ENCODE measurements at regions not wholly inside any gene's neighbourhood (a gene's known extent, or its start where the extent isn't known, plus 50 kb on each side); places are given as distances from the start of the nearest gene placed in this dataset.
"Not testable (repeated sequence)": the region's sequence is repeated elsewhere in the genome, so short reads cannot be mapped to it uniquely, and the experiment has no call there.

DNA sequence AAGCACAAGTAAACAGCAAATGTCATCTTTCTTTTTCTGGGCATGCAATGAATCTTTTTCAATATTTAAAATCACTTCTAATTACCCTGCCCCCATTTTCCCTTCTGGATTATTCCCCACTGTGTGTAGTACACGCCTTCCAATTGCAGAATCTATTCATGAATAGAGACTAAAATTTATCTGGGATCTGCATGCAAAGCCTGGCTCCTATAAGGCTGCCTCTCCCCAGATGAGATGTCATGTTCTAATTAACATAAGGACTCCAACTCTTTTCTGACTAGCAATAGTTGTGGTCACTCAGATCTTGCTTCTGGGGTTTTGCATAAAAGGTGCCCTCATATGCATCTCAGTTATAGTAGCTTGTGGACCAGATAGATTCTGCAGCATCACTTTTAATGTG is 473.5 kb downstream of the BTG1 start:
- DNase-seq (ENCODE audit: low spot score) = no peak

GRCh38 chr12:91667694-91668093 is 478.0 kb downstream of the BTG1 start:
- no peak for DNase-seq (ENCODE audit: low spot score)

DNA sequence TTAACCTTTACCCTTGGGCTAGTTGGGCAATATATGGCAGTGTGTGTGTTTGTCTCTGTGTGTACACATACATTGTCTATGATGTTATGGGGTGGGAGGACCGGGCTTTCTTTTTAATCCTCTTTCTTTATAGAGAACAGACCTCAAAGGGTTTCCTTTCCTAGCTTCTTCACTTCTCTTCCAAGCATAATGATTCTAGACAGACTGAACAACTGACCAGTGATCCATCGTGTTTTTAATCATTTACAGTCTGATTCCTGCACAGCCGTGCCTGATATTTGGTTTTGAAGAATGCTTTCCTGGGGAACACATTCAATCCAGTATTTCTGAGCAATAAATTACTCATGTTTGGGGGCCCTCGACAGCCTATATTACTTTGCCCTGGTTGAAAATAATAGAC is 481.1 kb upstream of the DCN start:
- DNase-seq (ENCODE audit: low spot score) = no peak

GRCh38 chr12:91663310-91663709 is 480.7 kb upstream of the DCN start:
- no peak for DNase-seq (ENCODE audit: low spot score)

GRCh38 chr12:91662021-91662420 is 479.4 kb upstream of the DCN start:
- DNase-seq (ENCODE audit: low spot score) = no peak

DNA sequence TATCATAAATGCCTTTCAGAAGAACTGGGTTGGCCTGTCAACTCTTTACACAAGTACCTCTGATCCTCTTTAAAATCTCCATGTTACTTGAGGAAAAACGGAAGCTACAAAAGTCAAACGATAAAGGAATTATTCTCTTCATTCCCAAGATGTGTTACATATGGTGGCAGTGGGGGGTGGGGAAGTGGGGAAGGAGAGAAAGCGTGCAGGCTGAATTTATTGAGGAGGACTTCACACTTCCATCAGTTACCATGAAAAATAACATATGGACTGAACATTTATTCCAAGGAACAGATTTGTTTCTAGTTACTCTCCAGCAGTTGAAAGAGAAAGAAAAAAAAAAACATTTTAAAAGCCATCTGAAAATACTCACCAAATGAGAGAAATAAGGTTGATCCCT is 474.4 kb upstream of the DCN start:
- DNase-seq (ENCODE audit: low spot score) = no peak

- no peak for DNase-seq (ENCODE audit: low spot score)
Measured at GRCh38 chr12:91655966-91656365, 473.3 kb upstream of the DCN start.

DNA sequence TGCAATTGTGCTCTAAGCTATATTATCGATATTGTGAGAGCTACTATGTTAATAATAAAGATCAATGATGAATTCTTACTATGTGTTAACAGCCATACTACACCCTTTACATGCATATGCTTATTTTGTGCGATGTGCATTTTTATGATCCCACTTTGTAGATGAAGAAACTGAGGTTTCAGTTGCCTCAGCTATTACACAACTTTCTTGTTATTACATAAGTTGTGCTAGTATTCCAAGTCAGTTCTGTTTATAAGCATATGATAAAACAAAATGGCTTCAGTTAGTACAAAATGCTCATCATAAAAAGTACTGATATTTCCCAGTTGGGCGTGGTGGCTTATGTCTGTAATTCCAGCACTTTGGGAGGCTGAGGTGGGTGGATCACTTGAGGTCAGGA is 471.5 kb upstream of the DCN start:
- DNase-seq (ENCODE audit: low spot score) = no peak

- no peak for DNase-seq (ENCODE audit: low spot score)
Measured at GRCh38 chr12:91651728-91652127, 469.1 kb upstream of the DCN start.

DNA sequence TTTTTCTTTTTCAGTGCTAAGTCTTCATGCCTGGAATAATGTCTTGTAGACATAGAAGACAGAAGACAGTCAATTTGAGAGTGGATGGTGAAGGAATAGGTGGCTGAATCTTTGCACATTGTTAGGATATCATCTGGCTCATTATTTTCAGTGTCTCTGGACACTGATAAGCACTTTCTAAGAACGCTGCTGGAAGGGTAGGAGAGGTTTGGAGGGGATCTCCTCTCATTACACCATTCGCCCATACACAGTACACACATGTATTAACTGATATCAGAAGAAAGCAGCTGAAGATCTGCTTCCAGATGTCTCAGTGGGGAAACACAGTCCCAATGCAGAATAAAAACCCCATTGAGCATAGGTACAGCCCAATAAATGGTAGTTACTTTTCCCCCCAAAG is 461.1 kb upstream of the DCN start:
- DNase-seq (ENCODE audit: low spot score) = no peak

DNA sequence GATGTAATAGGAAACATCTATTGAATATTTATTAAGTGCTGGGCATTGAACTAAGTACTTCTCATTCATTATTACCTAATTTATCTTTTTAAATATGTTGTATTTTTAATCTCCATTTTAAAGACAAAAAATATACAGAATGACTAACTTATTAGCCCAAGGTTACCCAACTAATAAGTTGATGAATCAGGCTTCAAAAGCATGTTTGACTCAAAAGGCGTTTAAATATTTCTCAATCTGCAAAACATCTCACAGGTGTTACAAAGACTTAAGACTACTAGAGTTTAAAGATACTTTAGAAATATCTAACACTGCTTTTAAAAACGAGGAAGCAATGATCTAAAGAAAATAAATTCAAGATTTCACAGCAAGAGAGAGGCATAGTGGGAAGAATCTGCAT is 457.4 kb upstream of the DCN start:
- no peak for DNase-seq (ENCODE audit: low spot score)

GRCh38 chr12:91639327-91639726 is 456.7 kb upstream of the DCN start:
- no peak for DNase-seq (ENCODE audit: low spot score)

DNA sequence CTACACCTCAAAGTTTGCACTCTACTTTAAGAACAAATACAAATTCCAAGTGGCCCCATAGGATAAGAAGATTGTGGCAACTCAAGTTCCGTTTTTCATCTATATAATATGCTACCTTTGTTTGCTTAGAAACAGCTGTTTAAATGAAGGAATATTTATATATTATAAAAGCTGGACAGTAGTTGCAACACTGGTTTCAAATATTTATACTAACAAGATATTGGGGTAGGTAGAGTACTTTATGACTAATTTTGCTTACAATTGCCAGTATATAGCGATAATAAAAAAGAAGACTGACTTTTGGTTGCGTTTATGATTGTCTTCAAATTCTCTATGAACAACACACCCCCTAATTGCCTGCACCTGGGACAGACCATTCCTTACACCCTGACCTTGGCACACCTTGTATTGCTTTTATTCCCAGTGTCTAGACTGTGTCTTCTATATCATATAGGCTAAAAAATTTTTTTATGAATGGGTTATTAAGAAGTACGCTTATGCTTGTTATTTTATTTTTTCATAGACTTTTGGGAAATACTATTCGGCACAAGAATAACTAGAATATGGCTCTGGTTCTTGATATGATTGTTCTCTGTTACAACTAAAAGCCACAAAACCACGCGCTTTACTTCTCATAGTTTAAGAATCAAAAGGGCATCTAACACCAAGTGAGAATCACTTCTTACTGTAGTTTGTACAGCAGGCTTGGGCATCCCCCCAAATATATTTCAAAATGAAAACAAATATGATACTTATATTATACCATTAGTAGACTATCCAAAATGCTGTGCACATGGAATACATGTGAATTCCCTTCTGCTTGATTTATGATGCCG is 455.4 kb upstream of the DCN start:
- no peak for DNase-seq (ENCODE audit: low spot score)

DNA sequence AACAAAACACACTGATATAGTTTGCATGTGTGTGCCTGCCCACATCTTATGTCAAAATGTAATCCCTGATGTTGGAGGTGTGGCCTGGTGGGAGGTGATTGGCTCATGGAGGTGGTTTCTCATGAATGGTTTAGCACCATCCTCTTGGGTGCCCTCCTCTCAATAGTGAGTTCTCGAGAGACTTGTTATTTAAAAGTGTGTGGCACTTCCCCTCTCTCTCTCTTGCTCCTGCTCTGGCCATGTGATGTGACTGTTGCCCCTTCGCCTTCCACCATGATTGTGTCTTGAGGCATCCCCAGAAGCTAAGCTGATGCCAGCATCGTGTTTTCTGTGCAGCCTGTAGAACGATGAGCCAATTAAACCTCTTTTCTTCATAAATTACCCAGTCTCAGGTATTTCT is 454.1 kb upstream of the DCN start:
- no peak for DNase-seq (ENCODE audit: low spot score)

GRCh38 chr12:91634386-91634713 is 451.7 kb upstream of the DCN start:
- DNase-seq (ENCODE audit: low spot score) = not testable (repeated sequence)

DNA sequence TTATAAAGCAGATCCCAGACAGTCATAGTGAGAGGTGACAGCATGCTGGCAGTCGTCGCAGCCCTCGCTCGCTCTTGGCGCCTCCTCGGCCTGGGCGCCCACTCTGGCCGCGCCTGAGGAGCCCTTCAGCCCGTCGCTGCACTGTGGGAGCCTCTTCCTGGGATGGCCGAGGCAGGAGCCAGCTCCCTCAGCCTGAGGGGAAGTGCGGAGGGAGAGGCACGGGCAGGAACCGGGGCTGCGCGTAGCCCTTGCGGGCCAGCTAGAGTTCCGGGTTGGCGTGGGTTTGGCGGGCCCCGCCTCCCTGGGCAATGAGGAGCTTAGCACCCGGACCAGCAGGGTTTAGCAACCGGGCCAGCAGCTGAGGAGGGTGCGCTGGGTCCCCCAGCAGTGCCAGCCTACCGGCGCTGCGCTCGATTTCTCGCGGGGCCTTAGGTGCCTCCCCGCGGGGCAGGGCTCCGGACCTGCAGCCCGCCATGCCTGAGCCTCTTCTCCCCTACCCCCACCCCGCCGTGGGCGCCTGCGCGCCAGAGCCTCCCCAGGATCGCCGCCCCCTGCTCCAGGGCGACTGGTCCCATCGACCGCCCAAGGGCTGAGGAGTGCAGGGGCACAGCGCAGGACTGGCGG is 451.2 kb upstream of the DCN start:
- no peak for DNase-seq (ENCODE audit: low spot score)

- no peak for DNase-seq (ENCODE audit: low spot score)
Measured at GRCh38 chr12:91633206-91633605, 450.6 kb upstream of the DCN start.

DNA sequence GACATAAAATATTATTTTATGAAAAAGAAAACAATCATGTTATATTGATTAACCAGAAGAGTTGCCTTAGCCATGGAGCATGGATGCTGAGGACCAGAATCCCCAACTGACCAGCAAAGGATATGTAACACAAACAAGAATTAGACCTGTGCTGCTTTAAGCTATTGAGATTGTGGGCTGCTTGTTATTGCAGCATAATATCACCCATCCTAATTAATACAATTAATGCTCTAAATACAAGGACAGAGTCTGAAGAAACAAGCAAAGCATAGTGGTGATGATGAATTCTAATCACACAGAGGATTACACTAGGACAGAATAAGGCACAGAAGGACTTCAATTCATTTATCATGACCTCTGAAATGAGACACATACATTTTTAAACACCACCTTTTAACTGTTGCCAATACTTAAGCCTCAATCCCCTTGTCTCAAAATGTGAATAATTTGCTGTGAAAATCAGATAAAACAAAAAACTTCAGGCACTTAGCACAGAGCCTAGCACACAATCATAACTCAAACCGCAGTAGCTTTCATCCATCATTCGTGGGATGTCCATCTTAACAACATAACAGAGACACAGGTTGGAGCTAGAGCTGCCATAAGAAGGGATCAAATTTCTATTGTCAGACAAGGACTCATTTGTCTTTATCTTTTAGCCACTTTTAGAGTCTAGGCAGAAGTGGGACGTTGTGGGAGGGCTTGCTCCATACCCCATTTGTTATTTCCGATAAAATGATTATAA is 449.6 kb upstream of the DCN start:
- no peak for DNase-seq (ENCODE audit: low spot score)

- peak; percentile 4 for DNase-seq (ENCODE audit: low spot score)
Measured at GRCh38 chr12:91630596-91631293, 448.1 kb upstream of the DCN start.

DNA sequence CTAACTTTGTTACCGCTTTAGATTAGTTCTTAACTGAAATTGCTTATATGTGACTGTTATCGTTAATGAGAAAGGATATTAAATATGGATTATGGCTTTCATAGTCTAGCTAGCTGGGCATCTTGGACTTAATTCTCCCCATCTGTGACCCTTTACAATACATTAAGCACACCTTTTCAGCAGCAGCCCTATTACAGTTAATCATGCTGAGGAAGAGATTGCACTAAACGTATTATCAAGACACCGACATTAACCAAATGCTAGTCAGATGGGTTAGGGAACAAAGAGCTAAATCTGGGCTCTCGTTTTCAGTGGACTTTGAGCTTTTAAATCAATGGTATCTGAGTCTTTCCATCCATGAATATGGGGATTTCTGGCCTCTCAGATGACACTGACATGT is 447.5 kb upstream of the DCN start:
- no peak for DNase-seq (ENCODE audit: low spot score)

DNA sequence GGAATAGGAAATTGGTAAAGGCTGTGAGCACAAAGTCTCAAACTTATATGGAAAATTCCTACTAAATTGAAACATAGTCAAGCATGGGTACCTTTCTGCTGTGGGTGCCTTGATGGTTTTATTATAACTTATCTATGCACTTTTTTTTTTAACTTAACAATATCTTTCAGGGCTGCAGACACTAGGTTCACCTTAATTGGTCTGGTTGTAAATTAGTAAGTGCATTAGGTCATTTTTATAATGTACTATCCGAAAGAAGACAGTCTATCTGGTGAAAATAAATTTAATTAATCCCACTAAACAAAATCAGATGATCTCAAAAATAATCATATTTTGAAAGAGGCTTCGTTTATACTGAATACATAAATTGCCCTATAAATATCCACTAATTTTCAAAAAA is 446.8 kb upstream of the DCN start:
- DNase-seq (ENCODE audit: low spot score) = no peak

- no peak for DNase-seq (ENCODE audit: low spot score)
Measured at GRCh38 chr12:91628656-91629055, 446.0 kb upstream of the DCN start.

DNA sequence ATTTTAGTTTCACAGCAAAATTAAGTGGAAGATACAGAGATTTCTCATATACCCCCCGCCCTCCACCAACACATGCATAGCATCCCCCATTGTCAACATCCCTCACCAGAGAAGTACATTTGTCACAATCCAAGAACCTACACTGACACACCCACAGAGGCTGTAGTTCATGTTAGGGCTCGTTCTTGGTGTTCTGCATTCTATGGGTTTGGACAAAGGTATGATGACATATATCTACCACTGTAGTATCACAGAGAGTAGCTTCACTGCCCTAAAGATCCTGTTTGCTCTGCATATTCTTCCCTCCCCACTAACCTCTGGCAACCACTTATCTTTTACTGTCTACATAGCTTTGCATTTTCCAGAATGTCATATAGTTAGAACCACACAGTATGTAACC is 444.6 kb upstream of the DCN start:
- DNase-seq (ENCODE audit: low spot score) = no peak
